GM12864 (cell line): ENCODE measurements at regions not wholly inside any gene's neighbourhood (a gene's known extent, or its start where the extent isn't known, plus 50 kb on each side); places are given as distances from the start of the nearest gene placed in this dataset.

Source experiments
- DNase-seq: peaks from one replicate; pipeline ENCODE4 v3.0.0-alpha.2; 2011; ENCODE audit warnings: low read depth
- H3K4me3 ChIP-seq: 2 replicates; pipeline ENCODE4 v1.5.1; 2011; ENCODE audit warnings: mild to moderate bottlenecking, low read depth, low read length, control low read depth
- CTCF ChIP-seq: IDR thresholded peaks from 2 replicates; pipeline ENCODE4 v1.5.1; 2011; ENCODE audit warnings: low read depth, mild to moderate bottlenecking, moderate library complexity, low read length, control low read depth, inconsistent platforms; ENCODE audit errors: missing control alignments

GRCh38 chr14:62304257-62304656, 542.0 kb downstream of the SNAPC1 start:
- TF ChIP-seq CTCF: no peak
- DNase-seq: no peak
- no peak overlapping the region for H3K4me3 ChIP-seq

- TF ChIP-seq CTCF: no peak
- no peak overlapping the region for H3K4me3 ChIP-seq
- DNase-seq: no peak
These were observed 545.6 kb downstream of the SNAPC1 start for GRCh38 chr14:62307844-62308243.

GRCh38 chr14:62308316-62308715, 546.1 kb downstream of the SNAPC1 start:
- no peak for TF ChIP-seq CTCF
- DNase-seq: no peak

GRCh38 chr14:62308891-62309290, 546.7 kb downstream of the SNAPC1 start:
- no peak for TF ChIP-seq CTCF
- H3K4me3 ChIP-seq: no peak overlapping the region
- no peak for DNase-seq

More at GRCh38 chr14:62308316-62308715, 546.1 kb downstream of the SNAPC1 start:
- no peak overlapping the region for H3K4me3 ChIP-seq

- no peak overlapping the region for H3K4me3 ChIP-seq
- no peak for DNase-seq
- no peak for TF ChIP-seq CTCF
These were observed 551.0 kb downstream of the SNAPC1 start for GRCh38 chr14:62313212-62313611.

- TF ChIP-seq CTCF: no peak
These were observed 552.0 kb downstream of the SNAPC1 start for GRCh38 chr14:62314221-62314620.

GRCh38 chr14:62314871-62315270, 552.7 kb downstream of the SNAPC1 start:
- no peak for DNase-seq
- TF ChIP-seq CTCF: no peak
- H3K4me3 ChIP-seq: no peak overlapping the region

More at GRCh38 chr14:62314221-62314620, 552.0 kb downstream of the SNAPC1 start:
- H3K4me3 ChIP-seq: no peak overlapping the region
- DNase-seq: no peak
